ENCODE measurements at regions not wholly inside any gene's neighbourhood (a gene's known extent, or its start where the extent isn't known, plus 50 kb on each side); places are given as distances from the start of the nearest gene placed in this dataset.
"Not testable (repeated sequence)": the region's sequence is repeated elsewhere in the genome, so short reads cannot be mapped to it uniquely, and the experiment has no call there.

- DNase-seq (ENCODE audit: low read depth in 4 of 4, low spot score in 3 of 4) = no peak
These were observed 133.3 kb upstream of the DMRT1 start for GRCh38 chr9:708182-708550.

DNA sequence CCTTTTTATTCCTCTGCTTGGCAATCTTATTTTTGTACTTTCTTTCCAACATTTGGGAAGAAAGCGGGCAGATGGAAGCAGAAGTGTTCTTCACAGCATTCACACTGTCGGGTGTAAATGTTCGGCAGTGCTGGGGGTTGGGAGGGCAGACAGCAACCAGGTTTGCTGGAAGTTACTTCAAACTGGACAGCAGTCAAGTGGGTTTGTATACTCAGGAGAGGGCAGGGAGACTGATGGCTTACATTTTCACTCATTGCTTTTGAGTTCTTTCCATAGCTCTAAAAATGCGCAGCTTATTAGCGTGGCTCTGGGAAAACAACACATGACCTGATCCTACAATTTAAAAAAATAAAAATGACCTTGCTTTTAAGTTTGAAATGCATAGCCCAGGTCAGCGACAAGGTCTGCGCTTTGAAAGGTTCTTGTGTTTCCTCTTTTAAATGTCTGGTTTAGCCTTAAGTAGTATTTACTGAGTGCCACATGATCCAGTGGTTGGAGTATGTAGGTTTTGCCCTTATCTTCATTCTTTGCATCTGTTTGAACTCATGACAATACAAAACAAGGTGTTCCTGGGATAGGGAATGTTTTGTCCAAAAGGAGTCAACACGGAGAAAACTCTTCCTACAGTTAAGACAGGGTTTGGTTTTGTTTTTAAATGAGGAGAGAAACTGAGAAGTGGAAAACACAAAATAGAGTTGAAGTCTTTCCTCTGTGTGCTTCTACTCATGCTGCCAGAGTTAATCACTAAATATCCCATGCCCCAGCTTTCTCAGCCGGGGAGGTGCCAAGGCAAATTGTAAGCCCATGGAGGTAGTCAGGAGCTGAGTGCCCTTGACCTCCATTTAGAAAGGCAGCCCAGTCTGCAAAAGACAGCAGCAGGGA lies 132.7 kb upstream of the DMRT1 start:
- DNase-seq (ENCODE audit: low read depth in 4 of 4, low spot score in 3 of 4) = no peak

- no peak for DNase-seq (ENCODE audit: low read depth in 4 of 4, low spot score in 3 of 4)
These were observed 130.3 kb upstream of the DMRT1 start for GRCh38 chr9:710951-711745.

DNA sequence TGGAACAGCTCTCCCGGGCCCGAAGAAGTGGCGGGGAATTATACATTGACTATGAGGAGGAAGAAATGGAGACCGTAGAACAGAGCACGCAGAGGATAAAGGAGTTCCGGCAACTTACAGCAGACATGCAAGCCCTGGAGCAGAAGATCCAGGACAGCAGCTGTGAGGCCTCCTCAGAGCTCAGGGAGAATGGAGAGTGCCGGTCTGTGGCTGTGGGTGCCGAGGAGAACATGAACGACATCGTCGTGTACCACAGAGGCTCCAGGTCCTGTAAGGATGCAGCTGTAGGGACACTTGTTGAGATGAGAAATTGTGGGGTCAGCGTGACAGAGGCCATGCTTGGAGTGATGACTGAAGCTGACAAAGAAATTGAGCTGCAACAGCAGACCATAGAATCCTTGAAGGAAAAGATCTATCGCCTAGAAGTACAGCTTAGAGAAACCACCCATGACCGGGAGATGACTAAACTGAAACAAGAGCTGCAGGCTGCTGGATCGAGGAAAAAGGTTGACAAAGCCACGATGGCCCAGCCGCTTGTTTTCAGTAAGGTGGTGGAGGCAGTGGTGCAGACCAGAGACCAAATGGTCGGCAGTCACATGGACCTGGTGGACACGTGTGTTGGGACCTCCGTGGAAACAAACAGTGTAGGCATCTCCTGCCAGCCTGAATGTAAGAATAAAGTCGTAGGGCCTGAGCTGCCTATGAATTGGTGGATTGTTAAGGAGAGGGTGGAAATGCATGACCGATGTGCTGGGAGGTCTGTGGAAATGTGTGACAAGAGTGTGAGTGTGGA lies 129.5 kb upstream of the DMRT1 start:
- no peak for DNase-seq (ENCODE audit: low read depth in 4 of 4, low spot score in 3 of 4)

GRCh38 chr9:712643-713042 lies 128.9 kb upstream of the DMRT1 start:
- DNase-seq (ENCODE audit: low read depth in 4 of 4, low spot score in 3 of 4) = no peak

DNA sequence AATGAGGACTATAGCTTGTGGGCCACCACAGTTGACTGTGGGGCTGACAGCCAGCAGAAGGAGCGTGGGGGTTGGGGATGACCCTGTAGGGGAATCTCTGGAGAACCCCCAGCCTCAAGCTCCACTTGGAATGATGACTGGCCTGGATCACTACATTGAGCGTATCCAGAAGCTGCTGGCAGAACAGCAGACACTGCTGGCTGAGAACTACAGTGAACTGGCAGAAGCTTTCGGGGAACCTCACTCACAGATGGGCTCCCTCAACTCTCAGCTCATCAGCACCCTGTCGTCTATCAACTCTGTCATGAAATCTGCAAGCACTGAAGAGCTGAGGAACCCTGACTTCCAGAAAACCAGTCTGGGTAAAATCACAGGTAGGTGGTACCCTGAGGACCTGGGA lies 128.4 kb upstream of the DMRT1 start:
- no peak for DNase-seq (ENCODE audit: low read depth in 4 of 4, low spot score in 3 of 4)

DNA sequence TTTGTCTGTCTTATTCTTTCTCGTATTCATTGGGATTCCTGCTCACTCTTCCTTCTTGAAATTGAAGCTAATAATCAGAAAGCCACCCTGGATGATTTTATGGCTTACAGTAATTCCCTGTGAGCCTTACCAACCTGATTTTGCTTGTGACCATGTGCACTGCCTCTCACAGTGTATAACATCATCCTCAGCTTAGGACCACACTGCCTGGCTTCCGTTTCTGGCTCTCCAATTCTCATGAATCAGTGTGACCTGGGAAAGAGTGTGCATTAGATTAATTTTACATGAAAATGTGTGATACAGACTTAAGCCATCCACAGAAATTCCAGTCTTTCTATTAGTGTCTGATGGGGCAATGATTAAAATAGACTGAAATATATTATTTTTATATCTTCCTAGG lies 126.8 kb upstream of the DMRT1 start:
- DNase-seq (ENCODE audit: low read depth in 4 of 4, low spot score in 3 of 4) = no peak

DNA sequence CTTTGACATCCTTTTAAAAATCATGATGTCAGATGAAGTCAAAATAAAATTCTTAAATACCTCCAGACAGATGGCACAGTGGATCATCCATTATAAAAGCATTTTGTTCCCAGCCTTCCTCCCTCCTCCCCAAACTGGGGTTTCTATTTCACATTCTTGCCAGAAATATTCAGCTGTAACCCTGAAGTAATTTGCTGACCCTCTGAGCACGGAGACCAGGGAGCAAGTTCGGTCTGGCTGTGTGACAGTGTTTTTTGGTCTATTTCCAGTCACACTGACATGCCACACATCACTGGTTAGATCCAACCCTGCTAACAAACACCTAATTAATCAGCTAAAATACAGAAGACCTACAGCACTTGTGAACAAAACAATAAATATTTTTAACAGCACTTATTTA lies 126.2 kb upstream of the DMRT1 start:
- no peak for DNase-seq (ENCODE audit: low read depth in 4 of 4, low spot score in 3 of 4)

- DNase-seq (ENCODE audit: low read depth in 4 of 4, low spot score in 3 of 4) = no peak
These were observed 125.6 kb upstream of the DMRT1 start for GRCh38 chr9:715743-716400.

GRCh38 chr9:717722-718121 lies 123.8 kb upstream of the DMRT1 start:
- DNase-seq (ENCODE audit: low read depth in 4 of 4, low spot score in 3 of 4) = no peak

GRCh38 chr9:720239-720881 lies 121.1 kb upstream of the DMRT1 start:
- DNase-seq (ENCODE audit: low read depth in 4 of 4, low spot score in 3 of 4) = no peak

DNA sequence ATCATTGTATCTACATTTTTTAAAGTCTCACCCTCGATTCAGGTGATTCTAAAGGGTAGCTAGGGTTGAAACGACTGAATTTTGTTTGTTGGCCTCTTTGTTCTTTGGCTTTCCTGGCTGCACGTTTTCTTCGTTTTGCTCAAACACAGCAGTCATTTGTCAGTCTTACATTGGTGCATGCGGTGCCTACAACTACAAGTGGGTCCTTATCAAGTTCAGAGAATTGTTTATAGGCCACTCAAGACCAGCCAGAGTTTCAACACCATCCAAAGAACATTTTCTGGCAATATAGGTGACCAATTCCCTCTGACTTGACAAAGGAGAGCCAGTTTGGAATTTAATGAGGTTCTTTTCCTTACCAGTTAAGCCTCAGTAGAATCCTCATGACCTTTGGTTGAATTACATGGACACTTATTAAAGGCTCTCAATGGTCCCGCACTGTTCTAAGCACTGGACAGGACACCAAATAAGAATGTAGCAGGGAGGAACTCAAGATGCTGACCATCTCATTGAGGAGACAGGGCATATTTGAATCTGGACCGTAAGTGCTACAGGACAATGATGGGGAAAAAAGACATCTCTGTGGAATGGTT lies 119.0 kb upstream of the DMRT1 start:
- no peak for DNase-seq (ENCODE audit: low read depth in 4 of 4, low spot score in 3 of 4)

DNA sequence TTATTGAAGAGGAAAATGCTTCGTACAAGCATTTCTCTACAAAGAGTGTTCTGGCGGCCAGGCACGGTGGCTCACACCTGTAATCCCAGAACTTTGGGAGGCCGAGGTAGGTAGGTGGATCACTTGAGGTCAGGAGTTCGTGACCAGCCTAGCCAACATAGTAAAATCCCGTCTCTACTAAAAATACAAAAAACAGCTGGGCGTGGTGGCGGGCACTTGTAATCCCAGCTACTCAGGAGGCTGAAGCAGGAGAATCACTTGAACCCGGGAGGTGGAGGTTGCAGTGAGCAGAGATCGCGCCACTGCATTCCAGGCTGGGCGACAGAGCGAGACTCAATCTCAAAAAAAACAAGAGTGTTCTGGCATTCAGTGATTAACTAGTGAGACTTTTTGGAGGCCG lies 117.0 kb upstream of the DMRT1 start:
- not testable (repeated sequence) for DNase-seq (ENCODE audit: low read depth in 4 of 4, low spot score in 3 of 4)

DNA sequence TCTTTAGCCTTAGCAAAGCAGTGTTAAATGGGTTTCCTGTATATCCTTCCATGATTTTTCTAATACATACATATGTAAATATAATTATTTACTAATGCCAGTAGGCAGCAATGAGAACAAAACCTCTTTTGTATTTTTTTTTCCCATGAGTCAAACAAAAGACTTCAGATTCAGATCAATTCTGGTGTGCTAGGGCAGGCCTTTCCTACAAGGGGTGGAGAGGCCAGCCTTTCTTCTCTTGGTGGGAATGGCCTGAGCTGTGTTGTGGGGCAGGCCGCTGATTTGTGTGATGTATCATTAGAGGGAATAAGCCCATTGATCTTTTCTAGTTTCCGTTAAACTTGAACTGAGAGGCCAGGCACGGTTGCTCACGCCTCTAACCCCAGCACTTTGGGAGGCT lies 115.5 kb upstream of the DMRT1 start:
- DNase-seq (ENCODE audit: low read depth in 4 of 4, low spot score in 3 of 4) = no peak

- DNase-seq (ENCODE audit: low read depth in 4 of 4, low spot score in 3 of 4) = no peak
These were observed 113.7 kb upstream of the DMRT1 start for GRCh38 chr9:727767-728166.

DNA sequence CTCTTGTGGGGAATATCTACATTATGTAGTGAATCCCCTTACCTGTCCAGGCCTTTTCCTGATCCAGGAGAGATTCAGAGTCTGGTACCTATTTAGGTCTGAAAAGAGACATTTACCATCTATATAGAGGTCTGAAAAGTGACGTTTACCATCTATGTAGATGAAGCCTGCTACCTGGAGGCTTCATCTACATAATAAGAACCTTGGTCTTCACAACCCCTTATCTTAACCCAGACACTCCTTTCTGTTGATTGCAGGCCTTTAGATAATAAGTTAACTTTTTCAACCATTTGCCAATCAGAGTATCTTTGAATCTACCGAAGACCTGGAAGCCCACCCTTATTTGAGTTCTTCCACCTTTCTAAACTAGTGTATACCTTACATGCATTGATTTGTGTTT lies 113.0 kb upstream of the DMRT1 start:
- no peak for DNase-seq (ENCODE audit: low read depth in 4 of 4, low spot score in 3 of 4)

DNA sequence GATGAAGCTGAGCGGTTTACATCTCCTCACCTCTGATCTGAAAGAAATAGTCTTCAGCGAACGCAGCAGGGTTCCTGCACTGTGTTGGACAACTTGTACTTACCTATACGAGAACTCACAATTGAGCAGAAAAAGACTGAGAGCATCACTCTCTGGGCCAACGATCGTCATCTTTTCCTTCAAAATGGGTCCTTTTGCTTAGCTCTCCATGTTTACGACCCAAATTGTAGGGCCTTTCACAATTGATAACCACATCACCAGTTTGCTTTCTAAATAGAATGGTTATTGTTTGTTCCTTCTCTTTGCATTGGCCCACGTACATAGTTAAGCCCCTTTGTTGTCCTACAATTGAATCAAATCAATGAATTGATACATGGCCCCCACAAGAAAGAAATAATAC lies 110.0 kb upstream of the DMRT1 start:
- DNase-seq (ENCODE audit: low read depth in 4 of 4, low spot score in 3 of 4) = no peak

DNA sequence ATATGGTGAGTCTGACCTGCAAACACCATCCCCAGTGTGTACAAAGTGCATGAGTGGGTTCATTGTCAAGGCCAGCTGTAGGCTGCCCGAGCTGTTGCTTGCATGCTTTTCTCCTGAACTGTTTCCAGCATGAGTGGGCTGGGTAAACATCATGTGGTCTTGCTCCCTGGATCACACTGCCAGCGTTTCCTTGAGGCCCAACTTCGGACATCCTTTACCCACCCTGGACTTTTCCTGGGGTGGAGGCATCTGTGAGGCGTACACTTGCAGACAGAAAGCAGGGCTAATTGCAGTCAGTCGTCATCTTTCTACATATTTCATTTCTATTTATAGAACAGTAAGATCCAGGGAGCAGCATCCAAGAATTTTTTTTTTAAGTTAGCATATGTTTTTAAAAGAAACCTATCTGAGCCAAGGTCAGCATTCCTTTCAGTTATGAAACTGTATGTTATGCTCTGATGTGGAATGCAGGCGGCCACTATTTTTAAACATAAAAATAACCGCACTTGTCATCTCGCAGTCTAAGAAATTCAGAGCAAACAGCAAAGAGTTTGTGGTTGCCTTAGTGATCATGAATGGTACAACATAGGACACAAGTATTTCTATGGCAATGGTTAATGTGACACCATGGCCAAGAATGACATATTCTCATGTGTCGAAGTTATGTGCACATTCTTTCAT lies 106.5 kb upstream of the DMRT1 start:
- no peak for DNase-seq (ENCODE audit: low read depth in 4 of 4, low spot score in 3 of 4)

GRCh38 chr9:737400-738120 lies 103.9 kb upstream of the DMRT1 start:
- no peak for DNase-seq (ENCODE audit: low read depth in 4 of 4, low spot score in 3 of 4)
